Right kidney (tissue), 1 donor: ENCODE measurements at regions not wholly inside any gene's neighbourhood (a gene's known extent, or its start where the extent isn't known, plus 50 kb on each side); places are given as distances from the start of the nearest gene placed in this dataset.
"Not testable (repeated sequence)": the region's sequence is repeated elsewhere in the genome, so short reads cannot be mapped to it uniquely, and the experiment has no call there.

Experiments
- DNase-seq: peaks from one replicate; pipeline ENCODE4 v3.0.0-alpha.2; 2016

DNA sequence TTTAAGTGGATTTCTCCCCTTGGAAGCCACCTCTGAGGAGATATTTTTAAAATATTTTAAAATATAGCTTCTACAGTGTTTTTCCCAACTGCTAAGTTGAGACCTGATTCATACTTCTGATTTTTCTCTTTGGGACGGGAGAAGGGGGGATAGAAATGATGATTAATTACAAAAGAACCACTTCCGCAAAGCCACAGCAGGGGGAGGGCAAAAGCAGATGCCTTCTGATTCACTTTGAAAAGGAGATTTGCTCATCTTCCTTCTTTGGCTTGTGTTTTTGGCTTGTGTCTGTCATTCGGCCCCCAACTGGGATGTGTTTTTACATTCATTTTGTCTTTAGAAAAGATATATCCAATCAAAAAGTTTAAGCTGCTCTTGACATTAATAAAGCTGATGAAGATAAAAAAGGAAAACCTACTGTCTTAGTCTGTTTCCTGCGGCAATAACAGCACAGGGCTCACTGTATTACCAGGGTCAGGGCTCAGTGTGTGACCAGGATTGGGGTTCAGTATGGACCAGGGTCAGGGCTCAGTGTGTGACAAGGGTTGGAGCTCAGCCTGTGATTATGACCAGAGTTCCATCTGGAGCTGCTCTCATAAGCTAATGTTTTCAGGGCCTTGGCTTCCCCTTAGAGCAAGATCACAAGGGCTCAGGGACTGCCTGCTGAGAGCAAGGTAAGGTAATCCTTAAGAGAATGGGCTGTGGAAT lies 223.2 kb downstream of the MTHFS start:
- DNase-seq, result no peak

DNA sequence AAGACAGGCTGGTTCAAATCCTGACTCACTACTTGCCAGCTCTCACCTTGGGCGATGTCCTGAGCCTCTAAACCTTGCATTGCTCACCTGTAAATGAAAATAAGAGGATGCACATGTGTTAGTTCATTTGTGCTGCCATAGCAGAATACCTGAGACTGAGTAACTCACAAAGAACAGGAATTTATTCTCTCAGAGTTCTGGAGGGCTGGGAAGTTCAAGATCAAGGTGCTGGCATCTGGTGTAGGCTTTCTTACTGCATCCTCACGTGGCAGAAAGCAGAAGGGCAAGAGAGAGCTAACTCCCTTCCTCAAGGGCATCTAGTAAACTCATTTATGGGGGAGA lies 222.7 kb downstream of the MTHFS start:
- no peak for DNase-seq

GRCh38 chr15:79675982-79676381 lies 220.8 kb downstream of the MTHFS start:
- no peak for DNase-seq

GRCh38 chr15:79676621-79677020 lies 220.2 kb downstream of the MTHFS start:
- DNase-seq, result no peak

GRCh38 chr15:79677241-79677640 lies 219.6 kb downstream of the MTHFS start:
- DNase-seq, result no peak

GRCh38 chr15:79678032-79678701 lies 218.6 kb downstream of the MTHFS start:
- DNase-seq, result no peak

DNA sequence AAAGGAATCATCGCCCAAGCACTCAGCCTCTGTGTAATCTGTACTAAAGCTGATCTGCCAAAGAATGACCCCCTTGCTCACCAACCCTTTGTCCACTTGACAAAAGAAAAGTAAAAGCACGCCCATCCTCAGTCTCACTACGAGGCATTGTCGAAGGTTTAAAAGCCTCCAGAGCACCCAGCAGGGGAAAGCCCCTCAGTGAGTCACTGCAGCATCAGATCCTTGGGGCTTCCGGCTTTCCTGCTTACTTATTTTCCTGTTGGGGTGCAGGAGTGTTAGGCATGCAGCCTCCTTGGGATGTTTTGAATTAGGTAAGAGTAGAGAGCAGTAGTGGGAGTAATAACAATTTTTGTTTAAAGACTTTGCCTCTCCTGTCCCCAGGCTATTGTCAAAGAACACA lies 216.1 kb downstream of the MTHFS start:
- no peak for DNase-seq

- DNase-seq, result no peak
Observed at GRCh38 chr15:79682285-79682684, 214.5 kb downstream of the MTHFS start.

DNA sequence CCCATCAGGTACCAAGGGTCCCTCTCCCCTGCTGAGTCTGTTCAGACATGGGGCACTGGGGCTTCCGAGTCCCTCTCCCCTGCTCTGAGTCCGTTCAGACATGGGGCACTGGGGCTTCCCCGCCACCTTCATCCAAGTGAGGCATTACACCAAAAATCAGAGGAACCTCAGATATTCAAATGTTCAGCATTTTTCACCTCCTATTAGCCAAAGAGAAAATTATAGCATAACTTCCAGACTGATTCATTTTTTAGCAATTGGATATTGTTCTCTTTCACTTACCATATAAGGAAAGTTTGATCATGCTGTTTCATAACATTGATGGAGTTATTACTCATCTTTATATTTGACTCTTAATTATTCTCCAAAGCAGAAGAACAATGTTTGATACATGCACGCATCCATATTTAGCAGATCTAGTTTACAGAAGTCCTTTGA lies 213.9 kb downstream of the MTHFS start:
- DNase-seq, result no peak

DNA sequence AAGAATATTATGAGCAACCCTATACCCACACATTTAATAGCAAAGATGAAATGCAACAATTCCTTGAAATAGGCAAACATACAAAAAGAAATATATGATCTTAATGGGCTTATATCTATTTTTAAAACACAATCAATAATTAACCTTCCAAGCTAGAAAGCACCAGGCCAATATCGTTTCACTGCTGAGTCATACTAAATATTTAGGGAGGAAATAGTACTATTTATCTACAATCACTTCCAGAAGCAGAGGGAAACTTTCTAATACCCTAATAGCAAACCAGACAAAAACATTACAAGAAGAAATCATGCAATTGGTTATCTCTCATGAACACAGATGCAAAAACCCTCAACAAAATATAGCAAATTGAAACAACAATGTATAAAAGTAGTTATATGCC lies 207.8 kb downstream of the MTHFS start:
- no peak for DNase-seq

DNA sequence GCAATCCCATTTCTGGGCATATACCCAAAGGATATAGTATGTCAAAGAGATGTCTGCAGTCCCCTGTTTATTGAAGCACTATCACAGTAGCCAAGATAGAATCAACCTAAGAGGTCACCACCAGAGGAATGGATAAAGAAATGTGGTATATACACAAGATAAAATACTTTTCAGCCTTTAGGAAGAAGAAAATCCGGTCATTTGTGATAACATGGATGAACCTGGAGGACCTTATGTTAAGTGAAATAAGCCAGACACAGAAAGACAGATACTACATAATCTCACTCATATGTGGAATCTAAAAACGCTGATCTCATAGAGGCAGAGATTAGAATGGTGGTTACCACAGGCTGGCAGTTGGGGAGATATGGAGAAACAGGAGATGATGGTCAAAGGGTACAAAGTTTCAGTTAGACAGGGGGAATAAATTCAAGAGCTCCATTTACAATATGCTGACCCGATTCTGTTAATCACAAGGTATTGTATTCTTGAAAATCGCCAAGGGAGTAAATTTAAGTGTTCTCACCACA lies 195.8 kb downstream of the MTHFS start:
- no peak for DNase-seq

DNA sequence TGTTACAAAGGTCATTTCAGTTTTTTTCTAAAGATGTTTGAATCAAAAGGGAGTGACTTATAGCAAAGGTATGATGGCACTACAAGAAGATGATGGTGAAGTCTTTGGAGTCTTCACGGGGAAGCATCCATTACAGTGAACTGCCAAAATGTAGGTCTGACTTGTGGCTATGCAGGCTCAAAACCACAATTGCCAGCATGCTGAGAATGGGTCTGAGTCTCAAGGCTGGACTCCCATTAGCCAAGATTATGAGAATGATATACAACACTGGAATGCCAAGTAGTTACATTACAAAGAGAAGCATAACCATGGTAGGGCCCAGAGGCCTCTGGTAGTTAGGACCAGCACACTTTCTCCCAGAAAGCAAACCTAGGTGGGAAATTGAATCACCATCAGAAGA lies 194.2 kb downstream of the MTHFS start:
- no peak for DNase-seq

- DNase-seq, result no peak
Observed at GRCh38 chr15:79721256-79721655, 175.6 kb downstream of the MTHFS start.

- no peak for DNase-seq
Observed at GRCh38 chr15:79724312-79724711, 172.5 kb downstream of the MTHFS start.

DNA sequence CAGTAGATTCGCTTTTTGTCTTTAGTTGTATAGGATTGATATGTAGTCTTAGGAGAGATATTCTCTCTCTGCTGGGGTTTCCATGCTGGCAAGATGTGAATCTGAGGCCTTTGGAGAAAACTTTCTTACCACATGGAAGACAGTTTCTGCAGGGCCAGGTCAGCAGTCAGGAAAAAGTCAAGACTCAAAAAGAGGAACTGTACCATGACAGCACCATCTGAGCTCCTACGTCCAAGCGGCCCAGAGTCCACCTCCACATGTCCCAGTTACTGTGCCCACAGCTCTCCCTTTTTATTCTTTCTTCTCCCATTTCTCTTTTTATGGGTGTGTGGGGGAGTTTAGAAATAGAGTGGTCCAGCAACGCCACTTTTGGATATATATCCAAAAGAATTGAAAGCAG lies 172.0 kb downstream of the MTHFS start:
- no peak for DNase-seq

DNA sequence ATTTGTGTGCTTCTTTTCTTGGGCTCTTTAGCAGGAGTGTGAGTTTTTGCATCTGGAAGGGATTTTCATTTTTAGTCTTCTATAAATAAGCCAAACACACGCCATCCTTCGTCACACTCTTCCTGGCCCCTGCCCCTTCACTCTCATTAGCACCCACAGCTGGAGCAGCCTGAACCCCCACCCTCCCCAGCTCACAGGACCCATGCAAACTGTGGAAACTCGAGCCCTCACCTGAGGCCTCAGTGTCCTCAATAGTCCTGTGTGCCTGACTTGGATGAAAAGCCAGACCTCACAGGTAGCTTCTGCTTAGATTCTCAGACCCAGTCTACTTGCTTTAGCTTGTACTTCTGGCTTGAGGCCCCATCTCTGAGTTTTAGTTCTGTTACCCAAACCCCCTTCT lies 167.9 kb downstream of the MTHFS start:
- no peak for DNase-seq

DNA sequence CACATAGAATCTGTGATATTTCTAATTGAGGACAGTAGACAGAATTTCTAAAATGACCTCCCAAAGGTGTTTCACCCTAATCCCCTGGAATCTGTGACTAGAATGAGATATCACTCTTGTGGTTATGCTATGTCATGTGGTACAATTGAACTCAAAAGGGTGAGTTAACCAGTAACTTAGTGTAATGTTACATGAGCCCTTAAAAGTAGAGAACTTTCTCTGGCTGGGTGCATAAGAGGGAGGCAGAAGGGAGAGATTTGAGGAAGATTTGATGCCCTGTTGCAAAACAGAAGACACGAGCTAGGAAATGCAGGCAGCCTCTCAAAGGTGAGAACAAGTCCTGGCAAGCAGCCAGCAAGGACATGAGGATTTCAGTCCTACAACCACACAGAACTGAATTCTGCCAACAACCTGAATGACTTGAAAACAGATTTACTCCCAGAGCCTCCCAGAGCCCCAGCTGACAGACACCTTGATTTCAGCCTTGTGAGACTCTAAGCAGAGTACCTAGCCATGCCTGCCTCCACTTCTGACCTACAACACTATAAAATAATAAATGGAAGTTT lies 160.3 kb downstream of the MTHFS start:
- no peak for DNase-seq

GRCh38 chr15:79738143-79738542 lies 158.7 kb downstream of the MTHFS start:
- no peak for DNase-seq

GRCh38 chr15:79740561-79740960 lies 156.3 kb downstream of the MTHFS start:
- no peak for DNase-seq

DNA sequence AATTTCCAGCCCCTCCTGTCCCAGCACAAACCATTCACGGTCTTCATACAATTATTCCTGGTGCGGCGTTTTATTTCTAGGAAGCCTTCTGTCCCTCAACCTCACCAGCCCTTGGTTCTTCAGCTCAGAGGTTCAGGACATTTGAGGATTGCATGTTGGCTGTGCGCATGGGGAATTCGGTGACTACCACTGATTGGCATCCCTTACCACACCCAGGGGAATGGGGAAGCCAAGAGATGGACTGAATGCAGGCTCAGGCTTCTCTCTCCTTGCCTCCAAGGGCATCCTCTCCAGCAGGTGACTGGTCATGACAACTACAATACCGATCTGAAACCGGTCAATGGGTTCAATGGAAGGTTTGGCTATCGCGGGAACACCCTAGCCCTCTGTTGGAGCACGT lies 153.8 kb downstream of the MTHFS start:
- DNase-seq, result no peak

- not testable (repeated sequence) for DNase-seq
Observed at GRCh38 chr15:79744485-79744884, 152.3 kb downstream of the MTHFS start.

DNA sequence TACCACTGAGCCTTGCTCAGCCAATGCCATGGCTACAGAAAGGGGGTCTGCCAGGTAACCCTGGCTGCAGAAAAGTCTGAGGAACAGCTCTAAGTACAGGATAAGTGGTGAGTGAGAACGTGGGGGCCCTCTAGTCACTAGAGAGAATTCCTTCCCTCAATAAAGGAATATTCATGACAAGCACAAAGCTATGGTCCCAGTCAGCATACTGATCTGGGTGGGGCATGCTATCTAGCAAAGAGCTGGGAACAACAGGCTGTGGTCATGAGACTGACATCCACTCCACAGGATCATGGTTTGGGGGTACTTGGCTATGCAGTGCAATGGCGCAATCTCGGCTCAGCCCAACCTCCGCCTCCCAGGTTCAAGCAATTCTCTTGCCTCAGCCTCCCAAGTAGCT lies 140.4 kb downstream of the MTHFS start:
- DNase-seq, result no peak

- no peak for DNase-seq
Observed at GRCh38 chr15:79765081-79765480, 131.7 kb downstream of the MTHFS start.

GRCh38 chr15:79769069-79769481 lies 127.7 kb downstream of the MTHFS start:
- no peak for DNase-seq
